Left lung (tissue), 4 donors: ENCODE measurements at regions not wholly inside any gene's neighbourhood (a gene's known extent, or its start where the extent isn't known, plus 50 kb on each side); places are given as distances from the start of the nearest gene placed in this dataset.

ENCODE experiments used
- ATAC-seq: fragments of 200-7000 bp; cut with Tn5 transposase; one replicate; pipeline ENCODE4 v1.9.1; 2020; ENCODE audit warnings: moderate library complexity
- DNase-seq, 4 donors: peaks; one replicate each; pipeline ENCODE4 v3.0.0-alpha.2; 2013 to 2020
- H3K27ac ChIP-seq, 2 donors: fragments of 200-600 bp; sonication (generic) in 1 of 2; one replicate each; pipeline versions ENCODE4 v1.5.0 to v1.8.0; 2020 to 2021
- H3K27me3 ChIP-seq, 2 donors: fragments of 200-600 bp; sonication (generic) in 1 of 2; one replicate each; pipeline versions ENCODE4 v1.5.0 to v1.8.0; 2020 to 2021
- H3K36me3 ChIP-seq, 2 donors: fragments of 200-600 bp; sonication (generic) in 1 of 2; one replicate each; pipeline versions ENCODE4 v1.5.0 to v1.8.0; 2020 to 2021
- H3K4me1 ChIP-seq, 2 donors: fragments of 200-600 bp; one replicate each; pipeline ENCODE4 v1.8.0; 2021
- H3K4me3 ChIP-seq, 2 donors: fragments of 200-600 bp; sonication (generic) in 1 of 2; one replicate each; pipeline versions ENCODE4 v1.5.0 to v1.8.0; 2020 to 2021; ENCODE audit warnings: mild to moderate bottlenecking in 1 of 2
- H3K9me3 ChIP-seq, 2 donors: fragments of 200-600 bp; sonication (generic) in 1 of 2; one replicate each; pipeline versions ENCODE4 v1.5.0 to v1.8.0; 2020 to 2021
- intact Hi-C, 2 donors: fragments of 100-400 bp; cut with DNase I; formaldehyde crosslinking; loops; one replicate each; pipeline versions ENCODE4 v1.11.2 to v1.14.2; 2022
- TF ChIP-seq, protein P1 (sequence below), 2 donors: fragments of 200-600 bp; sonication (generic) in 1 of 2; IDR thresholded peaks; one replicate each; pipeline versions ENCODE4 v1.5.0 to v1.8.0; 2021; ENCODE audit warnings: antibody characterized with exemption in 2 of 2
- donor health status: DM: no; HTN: yes; CAD: no.
- donor health status: DM: no; HTN: no; CAD: no.

DNA sequence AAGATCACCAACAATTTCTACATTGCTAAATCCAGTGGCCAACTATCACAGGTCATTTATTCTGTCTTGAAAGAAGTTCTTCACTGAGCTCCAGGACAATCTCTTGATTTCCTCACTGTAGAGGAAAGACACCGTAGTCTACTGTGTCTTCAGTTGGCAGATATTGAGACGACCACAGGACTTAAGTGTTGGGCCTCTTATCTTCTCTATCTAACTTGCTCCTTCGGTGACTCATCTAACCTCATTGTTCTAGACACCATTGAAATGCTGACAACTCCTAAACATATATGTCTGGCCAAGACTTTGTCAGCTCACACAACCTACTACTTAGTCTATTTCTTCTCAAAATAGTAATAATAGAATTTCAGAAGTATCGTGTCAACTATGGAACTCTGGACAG, 425.8 kb downstream of the ARAP2 start:
- intact Hi-C loops, result no loop called here
- Histone ChIP-seq H3K27me3 (no peaks in the 10 kb centered on the region), H3K36me3 (no peaks in the 10 kb centered on the region), H3K9me3 (no peaks in the 10 kb centered on the region), H3K4me3 (no peak overlapping the region), H3K27ac (no peak overlapping the region), H3K4me1 (no peaks in the 10 kb centered on the region)
- no peak for DNase-seq
- TF ChIP-seq, protein P1, sequence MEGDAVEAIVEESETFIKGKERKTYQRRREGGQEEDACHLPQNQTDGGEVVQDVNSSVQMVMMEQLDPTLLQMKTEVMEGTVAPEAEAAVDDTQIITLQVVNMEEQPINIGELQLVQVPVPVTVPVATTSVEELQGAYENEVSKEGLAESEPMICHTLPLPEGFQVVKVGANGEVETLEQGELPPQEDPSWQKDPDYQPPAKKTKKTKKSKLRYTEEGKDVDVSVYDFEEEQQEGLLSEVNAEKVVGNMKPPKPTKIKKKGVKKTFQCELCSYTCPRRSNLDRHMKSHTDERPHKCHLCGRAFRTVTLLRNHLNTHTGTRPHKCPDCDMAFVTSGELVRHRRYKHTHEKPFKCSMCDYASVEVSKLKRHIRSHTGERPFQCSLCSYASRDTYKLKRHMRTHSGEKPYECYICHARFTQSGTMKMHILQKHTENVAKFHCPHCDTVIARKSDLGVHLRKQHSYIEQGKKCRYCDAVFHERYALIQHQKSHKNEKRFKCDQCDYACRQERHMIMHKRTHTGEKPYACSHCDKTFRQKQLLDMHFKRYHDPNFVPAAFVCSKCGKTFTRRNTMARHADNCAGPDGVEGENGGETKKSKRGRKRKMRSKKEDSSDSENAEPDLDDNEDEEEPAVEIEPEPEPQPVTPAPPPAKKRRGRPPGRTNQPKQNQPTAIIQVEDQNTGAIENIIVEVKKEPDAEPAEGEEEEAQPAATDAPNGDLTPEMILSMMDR (IDR thresholded peaks at IDR 0.05), result no peak
- ATAC-seq, result no peak

DNA sequence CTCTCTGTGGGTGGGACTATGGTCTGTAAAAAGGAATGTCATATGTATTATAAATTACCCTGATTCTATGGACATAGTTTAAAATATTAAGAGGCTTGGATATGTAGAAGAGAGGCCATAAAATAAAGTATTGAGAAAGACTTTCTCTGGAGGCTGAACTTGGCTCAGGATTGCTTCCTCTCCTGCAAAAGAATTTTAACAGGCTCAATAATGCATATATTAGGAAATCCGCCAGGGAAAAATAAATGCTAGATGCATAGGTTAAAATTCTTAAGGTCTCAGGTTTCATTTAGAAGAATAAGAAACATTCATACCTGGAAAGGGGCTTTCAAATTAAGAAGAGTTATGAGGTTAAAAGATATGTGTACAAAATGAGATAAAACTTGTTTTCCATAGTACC, 424.3 kb downstream of the ARAP2 start:
- Histone ChIP-seq H3K4me1 (no peaks in the 10 kb centered on the region), H3K36me3 (no peaks in the 10 kb centered on the region), H3K9me3 (no peaks in the 10 kb centered on the region), H3K4me3 (no peak overlapping the region), H3K27ac (no peak overlapping the region), H3K27me3 (no peaks in the 10 kb centered on the region)
- TF ChIP-seq, protein P1 (IDR thresholded peaks at IDR 0.05), result no peak
- DNase-seq (no peak), ATAC-seq (no peak)
- intact Hi-C loops, result no loop called here

DNA sequence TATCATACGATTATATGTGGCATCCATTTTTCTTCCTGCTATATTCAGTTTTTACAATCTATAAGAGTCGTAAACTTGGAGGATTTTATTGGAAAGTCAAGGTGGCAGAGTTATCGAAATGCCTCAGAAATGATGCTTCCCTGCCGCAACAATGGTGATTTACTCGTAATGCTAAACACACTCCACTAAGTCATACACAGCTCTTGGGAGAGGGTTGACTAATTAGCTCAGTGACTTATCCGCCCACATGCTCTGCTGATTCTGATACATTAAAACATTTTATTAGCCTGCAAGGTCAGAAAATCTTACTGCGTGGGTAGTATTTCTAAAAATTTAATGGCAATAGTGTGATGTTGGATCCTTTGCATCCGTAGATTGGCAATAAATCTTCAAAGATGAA, 420.1 kb downstream of the ARAP2 start:
- Histone ChIP-seq H3K27ac (no peak overlapping the region), H3K36me3 (no peaks in the 10 kb centered on the region), H3K27me3 (no peaks in the 10 kb centered on the region), H3K4me3 (no peak overlapping the region), H3K4me1 (no peaks in the 10 kb centered on the region), H3K9me3 (no peaks in the 10 kb centered on the region)
- TF ChIP-seq, protein P1 (IDR thresholded peaks at IDR 0.05), result no peak
- intact Hi-C loops, result no loop called here
- ATAC-seq, result no peak
- DNase-seq, result no peak

DNA sequence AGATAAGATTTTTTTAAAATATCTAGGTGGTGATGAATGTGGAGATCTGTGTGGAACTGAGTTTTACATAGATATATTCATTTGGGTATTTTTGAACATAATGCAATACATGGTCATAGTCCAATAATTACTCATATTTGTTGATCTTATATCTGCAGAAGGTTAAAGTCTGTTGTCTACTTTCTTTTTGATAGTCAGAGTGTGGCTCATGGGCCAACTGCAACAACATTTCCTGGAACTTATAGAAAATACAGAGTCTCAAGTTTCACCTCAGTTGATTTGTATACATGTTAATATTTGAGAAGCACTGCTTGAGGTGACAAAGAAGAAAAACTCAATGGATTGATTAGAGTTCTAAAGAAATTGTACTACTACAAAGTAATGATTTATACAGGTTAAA, 408.4 kb downstream of the ARAP2 start:
- intact Hi-C loops, result no loop called here
- TF ChIP-seq, protein P1 (IDR thresholded peaks at IDR 0.05), result no peak
- ATAC-seq (no peak), DNase-seq (no peak)
- Histone ChIP-seq H3K4me3 (no peak overlapping the region), H3K27me3 (no peaks in the 10 kb centered on the region), H3K27ac (no peak overlapping the region), H3K36me3 (no peaks in the 10 kb centered on the region), H3K9me3 (no peaks in the 10 kb centered on the region), H3K4me1 (no peaks in the 10 kb centered on the region)

DNA sequence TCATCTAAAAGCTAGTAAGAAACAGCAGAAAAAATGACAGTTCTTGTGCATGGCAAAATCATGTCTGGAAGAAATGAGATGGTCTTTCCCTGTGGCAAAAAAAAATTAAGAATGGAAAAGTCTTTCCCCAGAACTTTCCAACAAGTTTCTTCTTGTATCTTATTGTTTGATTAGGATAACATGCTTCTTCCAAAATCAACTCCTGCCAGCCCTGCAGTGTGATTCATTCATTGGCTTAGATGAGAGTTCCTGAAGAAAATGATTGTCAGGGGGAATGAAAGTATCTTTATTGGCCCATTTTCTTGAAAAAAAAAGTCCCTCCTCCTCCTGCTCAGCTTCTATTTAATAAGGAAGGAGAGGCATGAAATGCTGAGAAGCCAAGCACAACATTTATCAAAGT, 407.7 kb downstream of the ARAP2 start:
- TF ChIP-seq, protein P1 (IDR thresholded peaks at IDR 0.05), result no peak
- Histone ChIP-seq H3K36me3 (no peaks in the 10 kb centered on the region), H3K4me1 (no peaks in the 10 kb centered on the region), H3K27ac (no peak overlapping the region), H3K4me3 (no peak overlapping the region), H3K27me3 (no peaks in the 10 kb centered on the region), H3K9me3 (no peaks in the 10 kb centered on the region)
- ATAC-seq (no peak), DNase-seq (no peak)
- intact Hi-C loops, result no loop called here
